ENCODE measurements at regions not wholly inside any gene's neighbourhood (a gene's known extent, or its start where the extent isn't known, plus 50 kb on each side); places are given as distances from the start of the nearest gene placed in this dataset.

DNA sequence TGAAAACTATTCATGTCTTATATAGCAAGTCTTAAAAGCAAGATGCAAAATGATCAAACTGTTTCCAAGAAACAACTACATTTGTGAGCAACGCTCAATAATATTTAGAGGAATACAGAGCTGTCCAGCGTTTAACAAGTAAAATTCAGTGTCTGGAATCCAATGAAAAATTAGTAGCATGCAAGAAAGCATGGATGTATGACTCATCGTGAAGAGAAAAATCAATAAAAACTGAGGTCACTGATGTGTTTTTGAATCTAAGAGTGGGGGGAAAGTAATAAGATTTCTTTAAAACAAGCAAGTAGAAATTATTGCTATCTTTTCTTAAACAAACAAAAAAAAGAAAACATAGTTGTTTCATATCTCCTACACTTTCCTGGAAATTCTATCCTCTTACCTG is 600.3 kb upstream of the GOLIM4 start:
- H2AFZ ChIP-seq: no peak overlapping the region
- no peaks in the 10 kb centered on the region for H3K36me3 ChIP-seq (ENCODE audit: control insufficient read depth, insufficient read depth, low read length)
- H3K4me2 ChIP-seq (ENCODE audit: low read length): no peak overlapping the region
- H3K27me3 ChIP-seq (ENCODE audit: control insufficient read depth, insufficient read depth, low read length): no peaks in the 10 kb centered on the region
- TF ChIP-seq, protein P1, sequence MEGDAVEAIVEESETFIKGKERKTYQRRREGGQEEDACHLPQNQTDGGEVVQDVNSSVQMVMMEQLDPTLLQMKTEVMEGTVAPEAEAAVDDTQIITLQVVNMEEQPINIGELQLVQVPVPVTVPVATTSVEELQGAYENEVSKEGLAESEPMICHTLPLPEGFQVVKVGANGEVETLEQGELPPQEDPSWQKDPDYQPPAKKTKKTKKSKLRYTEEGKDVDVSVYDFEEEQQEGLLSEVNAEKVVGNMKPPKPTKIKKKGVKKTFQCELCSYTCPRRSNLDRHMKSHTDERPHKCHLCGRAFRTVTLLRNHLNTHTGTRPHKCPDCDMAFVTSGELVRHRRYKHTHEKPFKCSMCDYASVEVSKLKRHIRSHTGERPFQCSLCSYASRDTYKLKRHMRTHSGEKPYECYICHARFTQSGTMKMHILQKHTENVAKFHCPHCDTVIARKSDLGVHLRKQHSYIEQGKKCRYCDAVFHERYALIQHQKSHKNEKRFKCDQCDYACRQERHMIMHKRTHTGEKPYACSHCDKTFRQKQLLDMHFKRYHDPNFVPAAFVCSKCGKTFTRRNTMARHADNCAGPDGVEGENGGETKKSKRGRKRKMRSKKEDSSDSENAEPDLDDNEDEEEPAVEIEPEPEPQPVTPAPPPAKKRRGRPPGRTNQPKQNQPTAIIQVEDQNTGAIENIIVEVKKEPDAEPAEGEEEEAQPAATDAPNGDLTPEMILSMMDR (IDR thresholded peaks at IDR 0.05): no peak
- no peaks in the 10 kb centered on the region for H3K79me2 ChIP-seq
- no peaks in the 10 kb centered on the region for H3K4me1 ChIP-seq
- no peak overlapping the region for H3K4me3 ChIP-seq (ENCODE audit: low read depth, low read length)
- no peak overlapping the region for H3K9ac ChIP-seq
- H3K27ac ChIP-seq: no peak overlapping the region
- no peaks in the 10 kb centered on the region for H3K9me3 ChIP-seq (ENCODE audit: control insufficient read depth, low read length)

DNA sequence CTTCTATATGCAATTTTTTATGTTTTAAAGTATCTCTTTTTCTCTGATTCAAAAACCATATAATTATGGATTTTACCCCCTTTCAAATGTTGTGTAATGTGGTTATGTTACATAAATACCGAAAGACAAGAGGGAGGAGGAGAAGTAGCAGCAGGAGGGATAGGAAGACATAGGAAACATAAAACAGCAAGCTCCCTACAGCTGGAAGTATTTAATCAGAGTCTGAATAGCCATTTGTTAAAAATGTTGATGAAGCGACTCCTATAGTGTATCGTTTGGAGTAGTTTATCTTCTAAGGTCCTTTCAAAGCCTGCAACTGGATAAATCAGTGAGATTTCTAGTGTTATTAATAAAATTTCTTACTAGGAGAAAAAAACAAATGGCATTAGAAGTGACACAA is 598.1 kb upstream of the GOLIM4 start:
- Histone ChIP-seq H3K79me2 (no peaks in the 10 kb centered on the region), H3K9me3 (ENCODE audit: control insufficient read depth, low read length) (no peaks in the 10 kb centered on the region), H3K27ac (no peak overlapping the region), H2AFZ (no peak overlapping the region), H3K4me3 (ENCODE audit: low read depth, low read length) (no peak overlapping the region), H3K27me3 (ENCODE audit: control insufficient read depth, insufficient read depth, low read length) (no peaks in the 10 kb centered on the region), H3K9ac (no peak overlapping the region), H3K4me1 (no peaks in the 10 kb centered on the region), H3K36me3 (ENCODE audit: control insufficient read depth, insufficient read depth, low read length) (no peaks in the 10 kb centered on the region), H3K4me2 (ENCODE audit: low read length) (no peak overlapping the region)
- TF ChIP-seq, protein P1 (IDR thresholded peaks at IDR 0.05): no peak

DNA sequence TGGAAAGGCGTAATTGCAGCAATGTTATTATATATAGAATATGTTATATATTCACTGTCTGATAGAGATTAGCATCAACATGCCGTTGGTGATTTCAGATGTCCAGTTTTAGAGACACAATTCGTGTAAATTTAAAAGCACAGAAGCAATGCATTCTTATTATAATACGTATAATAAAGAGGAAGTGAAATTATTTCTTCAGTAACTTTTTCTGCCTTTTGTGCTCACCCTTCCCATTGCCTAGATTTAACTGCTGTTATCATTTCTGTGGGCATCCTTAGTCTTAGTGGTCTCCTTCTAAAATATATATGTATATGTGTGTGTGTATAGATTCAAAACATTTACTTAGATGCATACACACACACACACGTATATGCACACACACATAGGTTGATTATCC is 592.5 kb upstream of the GOLIM4 start:
- H3K4me1 ChIP-seq: no peaks in the 10 kb centered on the region
- H3K9ac ChIP-seq: no peak overlapping the region
- H3K79me2 ChIP-seq: no peaks in the 10 kb centered on the region
- no peak overlapping the region for H3K27ac ChIP-seq
- H3K9me3 ChIP-seq (ENCODE audit: control insufficient read depth, low read length): no peaks in the 10 kb centered on the region
- H2AFZ ChIP-seq: no peak overlapping the region
- H3K36me3 ChIP-seq (ENCODE audit: control insufficient read depth, insufficient read depth, low read length): no peaks in the 10 kb centered on the region
- no peaks in the 10 kb centered on the region for H3K27me3 ChIP-seq (ENCODE audit: control insufficient read depth, insufficient read depth, low read length)
- H3K4me3 ChIP-seq (ENCODE audit: low read depth, low read length): no peak overlapping the region
- TF ChIP-seq, protein P1 (IDR thresholded peaks at IDR 0.05): no peak
- no peak overlapping the region for H3K4me2 ChIP-seq (ENCODE audit: low read length)

DNA sequence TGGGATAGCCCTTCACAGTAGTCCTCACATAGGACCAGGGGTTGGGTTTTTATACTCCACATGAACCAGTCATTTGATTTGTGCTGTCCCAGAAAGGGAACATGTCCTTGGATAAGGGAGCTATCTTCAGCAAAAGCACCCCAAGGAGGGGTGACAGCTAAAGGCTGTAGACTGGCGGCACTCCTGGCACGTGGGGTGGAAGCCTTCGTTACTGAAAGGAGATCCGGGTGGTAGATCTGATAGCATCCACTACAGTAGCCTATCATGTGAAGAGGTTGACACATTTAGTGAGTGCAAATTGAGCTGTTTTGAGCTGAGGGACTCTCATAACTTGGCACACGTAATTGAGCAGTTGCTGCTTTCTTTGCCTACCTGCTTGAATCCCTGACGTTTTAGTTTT is 588.8 kb upstream of the GOLIM4 start:
- Histone ChIP-seq H3K79me2 (no peaks in the 10 kb centered on the region), H2AFZ (no peak overlapping the region), H3K27ac (no peak overlapping the region), H3K4me2 (ENCODE audit: low read length) (no peak overlapping the region), H3K4me1 (no peaks in the 10 kb centered on the region), H3K9ac (no peak overlapping the region), H3K27me3 (ENCODE audit: control insufficient read depth, insufficient read depth, low read length) (no peaks in the 10 kb centered on the region), H3K4me3 (ENCODE audit: low read depth, low read length) (no peak overlapping the region), H3K36me3 (ENCODE audit: control insufficient read depth, insufficient read depth, low read length) (no peaks in the 10 kb centered on the region), H3K9me3 (ENCODE audit: control insufficient read depth, low read length) (no peaks in the 10 kb centered on the region)
- TF ChIP-seq, protein P1 (IDR thresholded peaks at IDR 0.05): no peak

DNA sequence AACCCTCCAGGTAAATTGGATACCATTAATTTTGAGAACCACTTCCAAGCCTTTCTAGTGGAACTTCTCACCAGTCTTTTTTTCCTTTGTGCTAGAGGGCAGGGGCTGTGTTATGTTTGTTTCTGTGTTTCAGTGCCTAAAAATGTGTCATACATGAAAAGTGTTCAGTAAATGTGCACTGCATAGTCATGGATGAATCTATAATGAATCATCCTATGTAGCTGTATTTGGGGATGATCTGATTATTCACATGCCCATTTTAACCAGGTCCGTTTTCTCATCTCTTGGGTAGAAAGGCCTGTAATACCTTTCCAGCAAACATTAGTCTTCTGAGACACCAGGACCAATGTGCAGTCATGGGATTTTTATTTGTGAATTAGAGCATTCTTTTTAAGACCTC is 583.0 kb upstream of the GOLIM4 start:
- Histone ChIP-seq H3K4me3 (ENCODE audit: low read depth, low read length) (no peak overlapping the region), H3K4me1 (no peaks in the 10 kb centered on the region), H3K27ac (no peak overlapping the region), H3K27me3 (ENCODE audit: control insufficient read depth, insufficient read depth, low read length) (no peaks in the 10 kb centered on the region), H3K36me3 (ENCODE audit: control insufficient read depth, insufficient read depth, low read length) (no peaks in the 10 kb centered on the region), H3K79me2 (no peaks in the 10 kb centered on the region), H2AFZ (no peak overlapping the region), H3K9me3 (ENCODE audit: control insufficient read depth, low read length) (no peaks in the 10 kb centered on the region), H3K4me2 (ENCODE audit: low read length) (no peak overlapping the region), H3K9ac (no peak overlapping the region)
- TF ChIP-seq, protein P1 (IDR thresholded peaks at IDR 0.05): no peak

Measured in parathyroid adenoma (tissue), 2 donors.